ENCODE measurements at regions not wholly inside any gene's neighbourhood (a gene's known extent, or its start where the extent isn't known, plus 50 kb on each side); places are given as distances from the start of the nearest gene placed in this dataset.
"Not testable (repeated sequence)": the region's sequence is repeated elsewhere in the genome, so short reads cannot be mapped to it uniquely, and the experiment has no call there.

- POLR2A ChIA-PET; DNase-seq (ENCODE audit: extremely low spot score); CTCF ChIA-PET: not testable (repeated sequence)
These were observed 80.6 kb upstream of the ST3GAL5 start for GRCh38 chr2:85969367-85969766.

GRCh38 chr2:85965770-85966169 is 77.0 kb upstream of the ST3GAL5 start:
- DNase-seq (ENCODE audit: extremely low spot score); POLR2A ChIA-PET; CTCF ChIA-PET: not testable (repeated sequence)

GRCh38 chr2:85963747-85964418 is 75.1 kb upstream of the ST3GAL5 start:
- CTCF ChIA-PET; DNase-seq (ENCODE audit: extremely low spot score); POLR2A ChIA-PET: not testable (repeated sequence)

GRCh38 chr2:85963068-85963467 is 74.3 kb upstream of the ST3GAL5 start:
- CTCF ChIA-PET, result no interaction called here
- POLR2A ChIA-PET, result no interaction called here
- no peak for DNase-seq (ENCODE audit: extremely low spot score)
- TF ChIP-seq SUZ12 (IDR thresholded peaks at IDR 0.05) (no peak), L3MBTL2 (conservative IDR thresholded peaks at IDR 0.05) (no peak), CTBP1 (IDR thresholded peaks at IDR 0.05; ENCODE audit: borderline replicate concordance) (no peak), SP1 (IDR thresholded peaks at IDR 0.05) (no peak), BHLHE40 (IDR thresholded peaks at IDR 0.05; ENCODE audit: borderline replicate concordance) (no peak), FOXA1 (IDR thresholded peaks at IDR 0.05) (no peak), ZNF384 (IDR thresholded peaks at IDR 0.05) (no peak), FOXM1 (IDR thresholded peaks at IDR 0.05; ENCODE audit: borderline replicate concordance) (no peak)

- TF ChIP-seq SP1 (IDR thresholded peaks at IDR 0.05) (no peak), FOXK2 (IDR thresholded peaks at IDR 0.05) (no peak), CTBP1 (IDR thresholded peaks at IDR 0.05; ENCODE audit: borderline replicate concordance) (no peak), LEF1 (IDR thresholded peaks at IDR 0.05; ENCODE audit: borderline replicate concordance) (no peak), TARDBP (IDR thresholded peaks at IDR 0.05) (no peak), ELF4 (IDR thresholded peaks at IDR 0.05) (no peak), ZNF384 (IDR thresholded peaks at IDR 0.05) (no peak), PKNOX1 (IDR thresholded peaks at IDR 0.05) (no peak), SUZ12 (IDR thresholded peaks at IDR 0.05) (no peak), FOXM1 (IDR thresholded peaks at IDR 0.05; ENCODE audit: borderline replicate concordance) (no peak), BHLHE40 (IDR thresholded peaks at IDR 0.05; ENCODE audit: borderline replicate concordance) (no peak), L3MBTL2 (conservative IDR thresholded peaks at IDR 0.05) (no peak), HDGF (IDR thresholded peaks at IDR 0.05; ENCODE audit: borderline replicate concordance) (no peak)
- ChIA-PET POLR2A (no interaction called here), CTCF (no interaction called here)
- DNase-seq (ENCODE audit: extremely low spot score), result no peak
These were observed 73.0 kb upstream of the ST3GAL5 start for GRCh38 chr2:85961754-85962153.

GRCh38 chr2:85961053-85961452 is 72.3 kb upstream of the ST3GAL5 start:
- DNase-seq (ENCODE audit: extremely low spot score), result no peak
- ChIA-PET POLR2A (no interaction called here), CTCF (no interaction called here)
- TF ChIP-seq LEF1 (IDR thresholded peaks at IDR 0.05; ENCODE audit: borderline replicate concordance), result no peak
- TF ChIP-seq ARNT (IDR thresholded peaks at IDR 0.05), result no peak
- TF ChIP-seq FOXM1 (IDR thresholded peaks at IDR 0.05; ENCODE audit: borderline replicate concordance), result no peak
- no peak for TF ChIP-seq ZNF384 (IDR thresholded peaks at IDR 0.05)
- TF ChIP-seq SUZ12 (IDR thresholded peaks at IDR 0.05), result no peak
- TF ChIP-seq NFRKB (IDR thresholded peaks at IDR 0.05), result no peak
- TF ChIP-seq CTBP1 (IDR thresholded peaks at IDR 0.05; ENCODE audit: borderline replicate concordance), result no peak
- TF ChIP-seq FOXA1 (IDR thresholded peaks at IDR 0.05), result no peak
- no peak for TF ChIP-seq PKNOX1 (IDR thresholded peaks at IDR 0.05)
- TF ChIP-seq FOXK2 (IDR thresholded peaks at IDR 0.05), result no peak
- no peak for TF ChIP-seq BHLHE40 (IDR thresholded peaks at IDR 0.05; ENCODE audit: borderline replicate concordance)
- TF ChIP-seq HDGF (IDR thresholded peaks at IDR 0.05; ENCODE audit: borderline replicate concordance), result no peak
- no peak for TF ChIP-seq L3MBTL2 (conservative IDR thresholded peaks at IDR 0.05)
- TF ChIP-seq TARDBP (IDR thresholded peaks at IDR 0.05), result no peak

- ChIA-PET CTCF (no interaction called here), POLR2A (no interaction called here)
- DNase-seq (ENCODE audit: extremely low spot score), result no peak
- no peak for TF ChIP-seq FOXM1 (IDR thresholded peaks at IDR 0.05; ENCODE audit: borderline replicate concordance)
- TF ChIP-seq ZNF384 (IDR thresholded peaks at IDR 0.05), result no peak
- no peak for TF ChIP-seq LEF1 (IDR thresholded peaks at IDR 0.05; ENCODE audit: borderline replicate concordance)
- TF ChIP-seq CTBP1 (IDR thresholded peaks at IDR 0.05; ENCODE audit: borderline replicate concordance), result no peak
- no peak for TF ChIP-seq BHLHE40 (IDR thresholded peaks at IDR 0.05; ENCODE audit: borderline replicate concordance)
- no peak for TF ChIP-seq ARNT (IDR thresholded peaks at IDR 0.05)
- TF ChIP-seq L3MBTL2 (conservative IDR thresholded peaks at IDR 0.05), result no peak
- TF ChIP-seq PKNOX1 (IDR thresholded peaks at IDR 0.05), result no peak
- no peak for TF ChIP-seq FOXK2 (IDR thresholded peaks at IDR 0.05)
- TF ChIP-seq NFRKB (IDR thresholded peaks at IDR 0.05), result no peak
- no peak for TF ChIP-seq TARDBP (IDR thresholded peaks at IDR 0.05)
- no peak for TF ChIP-seq FOXA1 (IDR thresholded peaks at IDR 0.05)
These were observed 71.0 kb upstream of the ST3GAL5 start for GRCh38 chr2:85959826-85960225.
